ENCODE measurements at regions not wholly inside any gene's neighbourhood (a gene's known extent, or its start where the extent isn't known, plus 50 kb on each side); places are given as distances from the start of the nearest gene placed in this dataset.

- H3K27ac Mint-ChIP-seq (ENCODE audit: unreplicated experiment), result peak overlapping the region; percentile 88
- H3K36me3 Mint-ChIP-seq (ENCODE audit: low read depth, unreplicated experiment), result no peaks in the 10 kb centered on the region
- H3K4me3 Mint-ChIP-seq (ENCODE audit: unreplicated experiment), result no peak overlapping the region
- DNase-seq (ENCODE audit: low spot score), result no peak
- H3K9me3 Mint-ChIP-seq (ENCODE audit: unreplicated experiment), result no peaks in the 10 kb centered on the region
- no peak for TF ChIP-seq CTCF (IDR thresholded peaks at IDR 0.05; ENCODE audit: unreplicated experiment)
- H3K4me1 Mint-ChIP-seq (ENCODE audit: unreplicated experiment), result peaks cover 74% of the 10 kb centered on the region
- H3K27me3 Mint-ChIP-seq (ENCODE audit: unreplicated experiment), result peaks cover 5% of the 10 kb centered on the region
Measured at GRCh38 chr14:22476005-22476751, 112.8 kb downstream of the DAD1 start.

DNA sequence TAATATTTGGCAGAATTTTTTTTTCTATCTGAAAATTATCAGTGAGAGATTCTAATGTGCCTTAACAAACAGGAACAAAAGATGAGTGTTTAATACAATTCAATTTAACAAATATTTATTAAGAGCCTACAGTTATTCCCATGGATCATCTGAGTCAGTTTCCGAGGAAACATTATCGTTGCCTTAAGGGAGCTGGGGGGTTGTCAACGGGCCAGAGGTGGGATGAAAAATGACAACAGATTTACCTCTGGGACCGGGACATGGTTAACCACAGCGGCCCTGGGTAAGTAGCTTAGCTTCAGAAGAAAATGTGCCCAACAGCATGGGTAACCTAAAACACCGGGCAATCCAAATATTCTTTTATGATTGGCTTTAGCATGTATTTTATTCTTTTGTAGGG is 113.6 kb downstream of the DAD1 start:
- Mint-ChIP-seq H3K27ac (ENCODE audit: unreplicated experiment) (no peak overlapping the region), H3K36me3 (ENCODE audit: low read depth, unreplicated experiment) (no peaks in the 10 kb centered on the region), H3K4me3 (ENCODE audit: unreplicated experiment) (no peak overlapping the region), H3K9me3 (ENCODE audit: unreplicated experiment) (no peaks in the 10 kb centered on the region), H3K27me3 (ENCODE audit: unreplicated experiment) (peaks cover 5% of the 10 kb centered on the region), H3K4me1 (ENCODE audit: unreplicated experiment) (peaks cover 67% of the 10 kb centered on the region)
- TF ChIP-seq CTCF (IDR thresholded peaks at IDR 0.05; ENCODE audit: unreplicated experiment), result no peak
- no peak for DNase-seq (ENCODE audit: low spot score)

- Mint-ChIP-seq H3K27me3 (ENCODE audit: unreplicated experiment) (peaks cover 5% of the 10 kb centered on the region), H3K36me3 (ENCODE audit: low read depth, unreplicated experiment) (no peaks in the 10 kb centered on the region), H3K9me3 (ENCODE audit: unreplicated experiment) (no peaks in the 10 kb centered on the region), H3K4me1 (ENCODE audit: unreplicated experiment) (peaks cover 62% of the 10 kb centered on the region), H3K4me3 (ENCODE audit: unreplicated experiment) (no peak overlapping the region), H3K27ac (ENCODE audit: unreplicated experiment) (no peak overlapping the region)
- DNase-seq (ENCODE audit: low spot score), result no peak
- no peak for TF ChIP-seq CTCF (IDR thresholded peaks at IDR 0.05; ENCODE audit: unreplicated experiment)
Measured at GRCh38 chr14:22474730-22475351, 114.2 kb downstream of the DAD1 start.

- peaks cover 5% of the 10 kb centered on the region for H3K27me3 Mint-ChIP-seq (ENCODE audit: unreplicated experiment)
- no peaks in the 10 kb centered on the region for H3K9me3 Mint-ChIP-seq (ENCODE audit: unreplicated experiment)
- no peak overlapping the region for H3K4me3 Mint-ChIP-seq (ENCODE audit: unreplicated experiment)
- peaks cover 59% of the 10 kb centered on the region for H3K4me1 Mint-ChIP-seq (ENCODE audit: unreplicated experiment)
- DNase-seq (ENCODE audit: low spot score), result peak; percentile 46
- peak; percentile 54 for TF ChIP-seq CTCF (IDR thresholded peaks at IDR 0.05; ENCODE audit: unreplicated experiment)
- H3K27ac Mint-ChIP-seq (ENCODE audit: unreplicated experiment), result no peak overlapping the region
- H3K36me3 Mint-ChIP-seq (ENCODE audit: low read depth, unreplicated experiment), result no peaks in the 10 kb centered on the region
Measured at GRCh38 chr14:22472935-22473854, 115.8 kb downstream of the DAD1 start.
